RPMI7951 (cell line): ENCODE measurements at regions not wholly inside any gene's neighbourhood (a gene's known extent, or its start where the extent isn't known, plus 50 kb on each side); places are given as distances from the start of the nearest gene placed in this dataset.

Experiments used
- DNase-seq: peaks from one replicate; pipeline ENCODE4 v3.0.0-alpha.2; 2012; ENCODE audit warnings: low read depth

GRCh38 chr10:42932735-42933447 is 144.0 kb upstream of the RET start:
- no peak for DNase-seq

- DNase-seq, result no peak
Observed at GRCh38 chr10:42933448-42934340, 143.2 kb upstream of the RET start.

GRCh38 chr10:42934351-42934811 is 142.5 kb upstream of the RET start:
- no peak for DNase-seq

GRCh38 chr10:42934842-42935241 is 142.0 kb upstream of the RET start:
- no peak for DNase-seq

- no peak for DNase-seq
Observed at GRCh38 chr10:42935466-42935865, 141.4 kb upstream of the RET start.

GRCh38 chr10:42936580-42936979 is 140.3 kb upstream of the RET start:
- no peak for DNase-seq

- no peak for DNase-seq
Observed at GRCh38 chr10:42937048-42937447, 139.8 kb upstream of the RET start.

GRCh38 chr10:42937649-42938180 is 139.2 kb upstream of the RET start:
- no peak for DNase-seq

- DNase-seq, result no peak
Observed at GRCh38 chr10:42938351-42938750, 138.5 kb upstream of the RET start.

- DNase-seq, result no peak
Observed at GRCh38 chr10:42939237-42939636, 137.6 kb upstream of the RET start.

GRCh38 chr10:42939685-42940366 is 137.0 kb upstream of the RET start:
- DNase-seq, result no peak

GRCh38 chr10:42940487-42941294 is 136.2 kb upstream of the RET start:
- no peak for DNase-seq

GRCh38 chr10:42941295-42941644 is 135.6 kb upstream of the RET start:
- no peak for DNase-seq

GRCh38 chr10:42941790-42942189 is 135.1 kb upstream of the RET start:
- DNase-seq, result no peak

GRCh38 chr10:42942279-42942950 is 134.5 kb upstream of the RET start:
- no peak for DNase-seq

GRCh38 chr10:42943025-42943818 is 133.6 kb upstream of the RET start:
- no peak for DNase-seq

GRCh38 chr10:42948040-42948439 is 128.8 kb upstream of the RET start:
- no peak for DNase-seq

- DNase-seq, result no peak
Observed at GRCh38 chr10:42949287-42949686, 127.6 kb upstream of the RET start.

- DNase-seq, result no peak
Observed at GRCh38 chr10:42950606-42951485, 126.0 kb upstream of the RET start.
